Progenitor cell of endocrine pancreas (in vitro differentiated cells): ENCODE measurements at regions not wholly inside any gene's neighbourhood (a gene's known extent, or its start where the extent isn't known, plus 50 kb on each side); places are given as distances from the start of the nearest gene placed in this dataset.

Experiments
- DNase-seq: peaks from one replicate; pipeline ENCODE4 v3.0.0; 2021; ENCODE audit warnings: low spot score; ENCODE audit not compliant: unreplicated experiment
- H3K27ac Mint-ChIP-seq: 2 replicates; pipeline ENCODE4 v1.8.0; 2021; ENCODE audit warnings: mild to moderate bottlenecking, moderate library complexity, mixed read lengths
- H3K27me3 Mint-ChIP-seq: 2 replicates; pipeline ENCODE4 v1.8.0; 2021; ENCODE audit warnings: mixed read lengths
- H3K36me3 Mint-ChIP-seq: 2 replicates; pipeline ENCODE4 v1.8.0; 2022; ENCODE audit warnings: mixed read lengths; ENCODE audit not compliant: insufficient read depth
- H3K4me1 Mint-ChIP-seq: 2 replicates; pipeline ENCODE4 v1.8.0; 2021; ENCODE audit warnings: low read depth, mixed read lengths
- H3K4me3 Mint-ChIP-seq: 2 replicates; pipeline ENCODE4 v1.8.0; 2021; ENCODE audit warnings: low read depth, mild to moderate bottlenecking, moderate library complexity, mixed read lengths
- H3K9me3 Mint-ChIP-seq: 2 replicates; pipeline ENCODE4 v1.8.0; 2021; ENCODE audit warnings: low read depth, mixed read lengths
- CTCF ChIP-seq: fragments of 200-600 bp; sonication (generic); IDR thresholded peaks from one replicate; pipeline ENCODE4 v1.5.0; 2021; ENCODE audit warnings: antibody characterized with exemption, mild to moderate bottlenecking; ENCODE audit not compliant: unreplicated experiment

- no peak for TF ChIP-seq CTCF
- DNase-seq, result no peak
- no peak overlapping the region for H3K27ac Mint-ChIP-seq
- no peaks in the 10 kb centered on the region for H3K27me3 Mint-ChIP-seq
- H3K36me3 Mint-ChIP-seq, result no peaks in the 10 kb centered on the region
- no peaks in the 10 kb centered on the region for H3K4me1 Mint-ChIP-seq
- peaks cover 27% of the 10 kb centered on the region for H3K9me3 Mint-ChIP-seq
- H3K4me3 Mint-ChIP-seq, result no peak overlapping the region
Observed at GRCh38 chr2:88925770-88926462, 234.4 kb downstream of the RPIA start.

GRCh38 chr2:88927128-88927527 is 235.7 kb downstream of the RPIA start:
- Mint-ChIP-seq H3K36me3 (no peaks in the 10 kb centered on the region), H3K4me3 (no peak overlapping the region), H3K27me3 (no peaks in the 10 kb centered on the region), H3K9me3 (peaks cover 20% of the 10 kb centered on the region), H3K27ac (no peak overlapping the region), H3K4me1 (no peaks in the 10 kb centered on the region)
- DNase-seq, result no peak
- no peak for TF ChIP-seq CTCF

- DNase-seq, result no peak
- H3K27ac Mint-ChIP-seq, result no peak overlapping the region
- H3K9me3 Mint-ChIP-seq, result peaks cover 14% of the 10 kb centered on the region
- no peak overlapping the region for H3K4me3 Mint-ChIP-seq
- no peak for TF ChIP-seq CTCF
- peaks cover 3% of the 10 kb centered on the region for H3K27me3 Mint-ChIP-seq
- no peaks in the 10 kb centered on the region for H3K4me1 Mint-ChIP-seq
- H3K36me3 Mint-ChIP-seq, result no peaks in the 10 kb centered on the region
Observed at GRCh38 chr2:88930659-88931058, 239.2 kb downstream of the RPIA start.

- DNase-seq, result no peak
- Mint-ChIP-seq H3K27ac (no peak overlapping the region), H3K27me3 (peaks cover 3% of the 10 kb centered on the region), H3K4me3 (no peak overlapping the region), H3K9me3 (peaks cover 12% of the 10 kb centered on the region), H3K36me3 (no peaks in the 10 kb centered on the region), H3K4me1 (no peaks in the 10 kb centered on the region)
- no peak for TF ChIP-seq CTCF
Observed at GRCh38 chr2:88932686-88933085, 241.2 kb downstream of the RPIA start.

- no peak for TF ChIP-seq CTCF
- DNase-seq, result no peak
- H3K27me3 Mint-ChIP-seq, result peaks cover 3% of the 10 kb centered on the region
- peaks cover 11% of the 10 kb centered on the region for H3K9me3 Mint-ChIP-seq
- no peak overlapping the region for H3K4me3 Mint-ChIP-seq
- H3K36me3 Mint-ChIP-seq, result no peaks in the 10 kb centered on the region
- H3K27ac Mint-ChIP-seq, result no peak overlapping the region
- H3K4me1 Mint-ChIP-seq, result no peaks in the 10 kb centered on the region
Observed at GRCh38 chr2:88933091-88933490, 241.6 kb downstream of the RPIA start.
